Retinal pigment epithelial cell (primary cell): ENCODE measurements at regions not wholly inside any gene's neighbourhood (a gene's known extent, or its start where the extent isn't known, plus 50 kb on each side); places are given as distances from the start of the nearest gene placed in this dataset.

Experiments used
- DNase-seq: peaks from one replicate; pipeline ENCODE4 v3.0.0-alpha.2; 2010; ENCODE audit warnings: low read depth
- H3K4me3 ChIP-seq: 2 replicates; pipeline ENCODE4 v1.5.1; 2011; ENCODE audit warnings: mild to moderate bottlenecking, low read length, control low read depth, moderate library complexity
- TF ChIP-seq, protein P1 (sequence below): conservative IDR thresholded peaks from 2 replicates; pipeline ENCODE4 v1.5.1; 2011; ENCODE audit warnings: low read depth, low read length, control low read depth, inconsistent platforms

DNA sequence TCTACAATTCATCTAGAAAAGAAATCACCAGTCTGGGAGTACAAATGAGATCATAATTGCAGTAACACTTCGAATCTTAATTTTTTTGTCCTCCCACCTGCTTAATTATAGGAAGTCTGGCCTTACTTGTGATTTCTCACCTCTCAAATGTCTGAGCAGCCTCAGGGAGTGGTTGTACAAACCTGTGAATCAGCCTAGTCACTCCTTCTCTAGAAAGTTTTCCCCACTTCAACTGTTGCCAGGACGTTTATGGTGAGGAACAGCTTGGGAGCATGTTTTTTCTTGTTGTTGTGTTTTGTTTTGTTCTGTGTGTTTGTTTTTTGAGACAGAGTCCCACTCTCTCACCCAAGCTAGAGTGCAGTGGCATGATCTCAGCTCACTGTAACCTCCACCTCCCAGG lies 50.3 kb upstream of the CLDN10 start:
- no peak overlapping the region for H3K4me3 ChIP-seq
- TF ChIP-seq, protein P1, sequence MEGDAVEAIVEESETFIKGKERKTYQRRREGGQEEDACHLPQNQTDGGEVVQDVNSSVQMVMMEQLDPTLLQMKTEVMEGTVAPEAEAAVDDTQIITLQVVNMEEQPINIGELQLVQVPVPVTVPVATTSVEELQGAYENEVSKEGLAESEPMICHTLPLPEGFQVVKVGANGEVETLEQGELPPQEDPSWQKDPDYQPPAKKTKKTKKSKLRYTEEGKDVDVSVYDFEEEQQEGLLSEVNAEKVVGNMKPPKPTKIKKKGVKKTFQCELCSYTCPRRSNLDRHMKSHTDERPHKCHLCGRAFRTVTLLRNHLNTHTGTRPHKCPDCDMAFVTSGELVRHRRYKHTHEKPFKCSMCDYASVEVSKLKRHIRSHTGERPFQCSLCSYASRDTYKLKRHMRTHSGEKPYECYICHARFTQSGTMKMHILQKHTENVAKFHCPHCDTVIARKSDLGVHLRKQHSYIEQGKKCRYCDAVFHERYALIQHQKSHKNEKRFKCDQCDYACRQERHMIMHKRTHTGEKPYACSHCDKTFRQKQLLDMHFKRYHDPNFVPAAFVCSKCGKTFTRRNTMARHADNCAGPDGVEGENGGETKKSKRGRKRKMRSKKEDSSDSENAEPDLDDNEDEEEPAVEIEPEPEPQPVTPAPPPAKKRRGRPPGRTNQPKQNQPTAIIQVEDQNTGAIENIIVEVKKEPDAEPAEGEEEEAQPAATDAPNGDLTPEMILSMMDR = no peak
- no peak for DNase-seq
